Superior temporal gyrus (tissue), 1 donor: ENCODE measurements at regions not wholly inside any gene's neighbourhood (a gene's known extent, or its start where the extent isn't known, plus 50 kb on each side); places are given as distances from the start of the nearest gene placed in this dataset.
"Not testable (repeated sequence)": the region's sequence is repeated elsewhere in the genome, so short reads cannot be mapped to it uniquely, and the experiment has no call there.

Experiments used
- DNase-seq: peaks from one replicate; pipeline ENCODE4 v3.0.0-alpha.2; 2016; ENCODE audit errors: extremely low spot score

DNA sequence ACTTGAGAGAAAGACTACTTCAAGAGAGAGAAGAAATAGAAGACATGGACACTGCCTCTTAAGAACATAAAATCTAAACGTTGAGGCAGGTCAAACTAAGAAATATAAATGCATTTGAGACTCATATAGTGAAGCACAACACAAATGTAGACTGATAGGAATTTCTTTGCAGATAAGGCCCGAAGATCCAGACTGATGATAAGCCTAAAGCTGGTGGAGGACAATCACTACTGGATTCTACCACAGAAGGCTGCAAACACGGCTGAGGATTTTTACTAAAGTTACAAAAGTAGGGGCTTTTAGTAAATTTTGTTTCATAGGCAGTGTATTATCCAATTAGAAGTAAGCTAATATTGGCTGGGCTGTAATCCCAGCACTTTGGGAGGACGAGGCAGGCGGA lies 278.3 kb downstream of the RAP2B start:
- no peak for DNase-seq

DNA sequence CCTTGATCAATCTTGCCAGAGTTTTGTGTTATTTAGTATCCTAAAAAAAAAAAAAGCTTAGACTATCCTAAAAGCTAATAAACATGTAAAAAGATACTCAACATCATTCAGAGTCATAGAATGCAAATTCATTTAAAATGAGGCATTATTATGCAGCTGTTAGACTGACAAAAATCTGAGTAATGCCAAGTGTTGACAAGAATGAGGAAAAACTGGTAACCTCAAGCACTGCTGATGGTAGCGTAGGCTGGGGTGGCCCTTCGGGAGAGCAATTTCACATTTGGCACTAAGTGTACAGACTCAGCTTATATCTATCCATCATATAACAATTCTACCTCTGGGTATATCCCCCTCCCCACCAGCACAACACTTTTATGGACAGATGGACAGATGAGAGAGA lies 280.4 kb downstream of the RAP2B start:
- no peak for DNase-seq

DNA sequence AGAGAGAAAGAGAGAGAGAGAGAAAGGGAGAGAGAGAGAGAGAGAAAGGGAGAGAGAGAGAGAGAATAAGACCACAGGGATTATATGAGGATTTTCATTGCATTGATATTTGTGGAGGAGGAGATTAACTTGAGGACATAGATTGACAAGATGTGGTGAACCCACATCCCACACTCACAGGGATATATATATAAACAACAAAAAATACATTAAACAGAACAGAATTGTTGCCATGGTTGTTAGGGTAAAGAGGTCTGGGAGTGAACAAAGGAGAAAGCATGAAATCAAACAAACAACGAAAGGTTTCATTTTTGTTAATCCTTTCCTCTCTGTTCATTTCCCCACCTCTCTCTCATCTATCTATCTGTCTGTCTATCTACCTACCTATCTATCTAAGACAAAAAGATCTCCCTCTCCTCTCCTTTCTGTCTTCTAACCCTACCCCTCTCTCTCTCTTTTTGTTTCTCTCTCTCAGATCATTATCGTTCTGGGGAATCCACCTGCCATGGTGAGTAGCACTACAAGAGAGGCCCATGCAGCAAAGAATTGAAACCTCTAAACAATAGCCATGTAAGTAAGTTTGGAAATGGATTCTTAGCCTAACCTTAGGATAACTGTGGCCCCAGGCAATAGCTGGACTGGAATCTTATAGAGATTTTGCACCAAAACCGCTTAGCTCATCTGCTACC lies 280.9 kb downstream of the RAP2B start:
- DNase-seq: no peak

DNA sequence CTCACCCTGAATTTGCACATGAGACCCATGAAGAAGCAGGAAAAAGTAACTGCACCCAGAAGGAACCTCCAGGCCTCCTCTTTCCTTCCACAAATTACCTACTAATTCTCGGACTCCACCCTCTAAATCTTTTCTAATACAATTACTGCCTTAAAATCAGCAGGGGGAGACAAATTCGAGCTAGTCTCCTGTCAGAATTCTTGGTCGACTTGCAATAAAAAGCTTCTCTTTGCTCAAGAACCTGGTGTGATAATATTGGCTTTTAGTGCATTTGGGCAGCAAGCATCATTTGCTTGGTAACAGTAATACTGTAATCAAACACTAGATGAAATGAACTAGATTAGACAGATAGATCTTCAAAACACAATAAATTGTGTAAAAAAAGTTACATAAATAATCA lies 281.9 kb downstream of the RAP2B start:
- DNase-seq: no peak

DNA sequence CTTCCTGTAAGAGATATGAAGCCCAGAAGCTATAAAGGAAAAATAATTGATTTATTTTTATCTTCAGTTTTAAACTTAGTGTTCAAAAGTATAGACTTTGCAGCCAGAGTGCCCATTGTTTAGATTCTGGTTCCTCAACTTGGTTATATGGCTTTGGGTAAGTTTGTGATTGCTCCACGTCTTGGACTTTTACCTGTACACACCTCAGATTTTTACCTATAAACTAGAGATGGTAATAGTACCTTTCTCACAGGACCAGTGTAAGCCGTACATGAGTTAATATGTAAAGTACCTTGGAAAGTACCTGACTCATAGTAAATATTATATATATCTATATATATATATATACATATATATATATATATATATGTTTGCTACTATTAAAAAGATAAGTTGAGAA lies 283.8 kb downstream of the RAP2B start:
- no peak for DNase-seq

DNA sequence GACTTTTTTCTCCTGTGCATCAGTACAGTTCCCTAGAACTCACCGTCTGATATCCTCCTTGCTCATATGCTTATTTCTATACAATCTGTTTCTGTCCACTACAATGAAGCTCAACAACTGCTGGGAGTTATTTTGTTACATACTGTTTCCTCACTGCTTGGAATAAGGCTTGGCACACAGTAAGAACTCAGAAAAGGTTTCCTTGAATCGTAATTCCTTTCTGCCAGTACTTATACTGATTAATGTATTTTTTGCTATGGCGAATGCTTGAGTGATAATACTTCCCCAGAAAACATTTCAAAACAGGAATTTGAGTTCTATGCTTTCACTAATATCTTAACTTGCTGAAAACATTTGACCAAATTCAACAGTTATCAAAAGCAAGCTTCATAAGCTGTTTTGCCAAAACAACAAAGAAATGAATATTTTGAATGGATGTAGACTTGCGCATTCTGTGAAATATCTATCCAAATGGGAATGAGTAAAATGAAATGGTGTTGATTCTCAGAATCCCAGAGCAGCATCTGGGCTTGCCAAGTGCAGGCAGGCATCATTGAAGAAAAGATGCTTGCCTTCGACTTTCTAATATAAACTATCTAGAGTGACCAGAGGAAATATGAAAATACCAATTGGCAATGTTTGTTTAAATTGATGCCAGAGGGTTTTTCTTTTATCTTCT lies 286.3 kb downstream of the RAP2B start:
- no peak for DNase-seq

DNA sequence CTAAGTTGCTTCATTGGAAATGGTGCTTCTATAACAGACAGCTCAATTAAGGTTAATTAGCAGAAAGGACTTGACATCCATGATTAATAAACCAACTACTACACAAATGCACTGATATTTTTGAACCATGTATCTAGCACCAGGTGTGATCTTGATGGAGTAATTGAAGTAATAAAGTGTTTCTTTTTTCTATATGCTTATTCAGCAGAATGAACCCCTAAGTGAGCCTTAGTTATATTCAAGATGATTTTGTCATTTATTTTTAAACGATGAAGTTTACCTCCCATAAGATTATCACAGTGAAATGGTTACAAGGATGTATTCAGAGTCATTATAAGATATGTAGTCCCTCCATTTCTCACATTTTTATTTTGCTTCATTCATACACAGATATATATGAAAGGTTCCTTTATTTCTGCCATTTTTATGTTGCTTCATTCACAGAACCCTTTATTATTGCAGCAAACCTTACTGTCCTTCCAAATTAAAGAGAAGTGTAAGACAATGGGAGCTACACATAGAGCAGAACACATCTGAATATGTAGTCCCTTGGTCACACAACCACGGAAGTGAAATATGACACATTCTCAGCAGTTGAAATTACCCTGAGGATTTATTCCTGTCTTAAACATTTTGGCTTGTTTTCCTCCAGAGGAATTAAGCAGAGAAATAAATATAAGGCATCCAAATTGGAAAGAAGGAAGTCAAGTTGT lies 295.0 kb downstream of the RAP2B start:
- DNase-seq: no peak

DNA sequence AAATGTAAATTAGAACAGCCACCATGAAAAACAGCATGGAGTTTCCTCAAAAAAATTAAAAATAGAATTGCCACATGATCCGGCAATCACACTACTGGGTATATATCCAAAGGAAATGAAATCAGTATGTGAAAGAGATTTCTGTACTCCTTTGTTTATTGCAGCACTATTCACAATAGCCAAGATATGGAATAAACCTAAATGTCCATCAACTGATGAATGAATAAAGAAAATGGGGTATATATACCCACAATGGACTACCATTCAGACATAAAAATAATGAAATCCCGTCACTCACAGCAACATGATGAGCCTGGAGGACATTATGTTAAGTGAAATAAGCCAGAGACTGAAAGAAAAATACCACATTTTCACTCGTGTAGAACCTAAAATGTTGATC lies 296.9 kb downstream of the RAP2B start:
- DNase-seq: no peak

DNA sequence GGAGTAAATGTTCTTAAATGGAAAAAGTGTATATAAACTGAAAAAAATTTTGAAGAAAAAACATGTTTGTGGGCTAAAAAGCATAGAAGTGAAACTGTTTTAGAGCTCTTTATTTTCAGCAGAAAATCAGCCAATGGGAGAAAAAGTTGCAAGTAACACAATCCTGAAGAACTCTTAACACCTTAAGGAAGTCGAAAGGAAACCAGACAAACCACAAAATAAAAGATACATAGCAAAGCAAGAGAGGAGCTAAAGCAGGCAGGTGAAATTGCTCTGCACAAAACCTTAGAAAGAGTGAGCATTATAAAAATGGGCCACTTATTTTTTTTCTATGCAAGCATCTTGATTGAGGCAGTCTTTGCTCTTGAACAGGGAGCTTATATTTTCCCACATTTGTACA lies 300.5 kb downstream of the RAP2B start:
- DNase-seq: no peak

DNA sequence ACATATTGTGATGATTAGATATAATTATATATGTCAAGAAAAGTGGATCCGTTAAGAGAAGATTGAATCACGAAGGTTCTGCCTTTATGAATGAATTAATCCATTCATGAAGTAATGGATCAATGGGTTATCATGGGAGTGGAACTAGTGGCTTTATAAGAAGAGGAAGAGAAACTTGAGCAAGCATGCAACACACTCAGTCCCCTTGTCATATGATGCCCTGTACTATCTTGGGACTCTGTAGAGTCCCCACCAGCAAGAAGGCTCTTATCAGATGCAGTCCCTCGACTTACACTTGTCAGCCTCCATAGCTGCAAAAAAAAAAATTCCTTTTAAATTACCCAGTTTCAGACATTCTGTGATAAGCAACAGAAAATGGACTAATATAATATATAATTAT lies 301.9 kb downstream of the RAP2B start:
- DNase-seq: no peak

DNA sequence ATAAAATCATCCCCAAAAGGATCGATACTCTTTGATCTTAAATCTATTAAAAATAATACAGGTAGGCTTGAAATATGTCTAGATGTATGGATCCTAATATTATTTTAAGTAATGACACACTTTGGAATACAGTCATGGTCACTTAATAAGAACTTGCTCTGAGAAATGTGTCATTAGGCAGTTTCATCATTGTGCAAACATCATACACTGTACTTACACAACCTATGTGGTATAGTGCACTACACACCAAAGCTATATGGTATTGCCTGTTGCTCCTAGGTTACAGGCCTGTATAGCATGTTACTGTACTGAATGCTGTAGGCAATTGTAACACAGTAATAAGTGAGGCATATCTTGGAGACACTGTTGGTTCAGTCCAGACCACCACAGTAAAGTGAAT lies 307.1 kb downstream of the RAP2B start:
- no peak for DNase-seq

DNA sequence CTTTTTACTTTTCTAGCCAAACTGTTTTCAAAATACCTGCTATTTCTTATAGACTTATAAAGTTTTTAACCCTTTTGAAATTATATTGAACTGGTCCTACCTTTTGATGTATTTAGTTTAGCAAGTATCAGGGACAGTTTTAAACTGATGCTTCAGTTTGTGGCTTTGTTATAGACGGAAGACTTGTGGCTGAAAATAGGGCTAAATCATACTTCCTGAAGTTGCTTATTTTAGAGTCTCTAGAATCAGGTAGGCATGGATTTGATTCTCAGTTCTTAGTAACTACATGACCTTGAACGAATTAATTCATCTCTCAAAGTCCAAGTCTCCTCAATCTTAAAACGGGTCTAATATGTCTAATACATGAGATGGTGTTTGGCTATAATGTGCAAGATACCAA lies 322.8 kb downstream of the RAP2B start:
- no peak for DNase-seq

DNA sequence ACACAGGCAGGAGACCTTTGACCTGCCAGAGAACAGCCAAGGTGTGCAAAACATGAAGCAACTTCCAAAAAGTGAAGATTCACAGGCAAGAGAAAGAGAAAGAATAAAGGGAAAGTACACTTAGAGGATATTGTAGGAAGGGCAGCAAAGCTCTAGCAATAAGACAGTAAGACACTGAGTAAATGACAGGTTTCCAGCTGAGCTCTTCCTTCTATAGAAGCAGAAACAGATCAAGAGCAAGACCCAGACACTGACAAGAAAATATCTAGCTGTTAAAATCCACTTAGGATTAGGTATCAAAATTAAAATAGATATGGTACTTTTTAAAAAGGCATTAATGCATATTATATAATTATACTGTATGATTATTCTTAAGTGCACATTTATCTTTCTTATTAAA lies 333.4 kb downstream of the RAP2B start:
- DNase-seq: no peak

DNA sequence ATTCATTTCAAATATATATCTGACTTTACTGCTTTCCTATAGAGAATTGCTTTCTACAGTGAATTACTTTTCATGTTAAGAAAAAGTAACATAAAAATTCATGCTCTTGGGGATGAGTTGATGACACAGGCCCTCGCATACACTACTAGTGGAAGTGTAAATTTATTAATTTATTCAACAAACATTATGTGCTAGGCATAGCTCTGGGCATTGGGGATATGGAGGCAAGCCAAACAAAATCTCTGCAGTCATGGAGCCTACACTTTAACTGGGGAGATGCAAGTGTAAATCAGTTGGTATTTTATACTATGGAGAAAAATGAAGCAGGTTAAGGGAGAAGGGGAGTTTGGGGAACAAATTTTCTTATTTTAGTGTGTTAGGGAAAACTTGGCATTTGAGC lies 340.7 kb downstream of the RAP2B start:
- DNase-seq: peak; percentile 8

DNA sequence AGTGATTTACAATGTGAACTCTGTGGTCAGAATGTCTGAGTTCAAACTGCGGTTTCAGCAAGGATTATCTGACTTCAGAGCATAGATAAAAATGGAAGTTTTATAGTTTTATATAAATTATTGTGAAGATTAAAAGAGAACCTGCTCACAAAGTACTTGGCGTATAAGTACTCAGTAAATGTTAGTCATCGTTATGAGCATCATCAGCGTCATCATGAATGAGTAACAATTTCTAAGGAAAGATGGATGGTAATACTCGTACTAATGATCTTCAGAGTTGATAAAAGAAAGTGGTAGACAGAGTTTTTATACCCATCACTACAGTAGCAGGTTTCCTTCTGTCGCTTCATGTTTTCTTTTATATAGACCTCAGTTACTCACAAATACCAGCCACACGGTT lies 341.8 kb downstream of the RAP2B start:
- DNase-seq: no peak

DNA sequence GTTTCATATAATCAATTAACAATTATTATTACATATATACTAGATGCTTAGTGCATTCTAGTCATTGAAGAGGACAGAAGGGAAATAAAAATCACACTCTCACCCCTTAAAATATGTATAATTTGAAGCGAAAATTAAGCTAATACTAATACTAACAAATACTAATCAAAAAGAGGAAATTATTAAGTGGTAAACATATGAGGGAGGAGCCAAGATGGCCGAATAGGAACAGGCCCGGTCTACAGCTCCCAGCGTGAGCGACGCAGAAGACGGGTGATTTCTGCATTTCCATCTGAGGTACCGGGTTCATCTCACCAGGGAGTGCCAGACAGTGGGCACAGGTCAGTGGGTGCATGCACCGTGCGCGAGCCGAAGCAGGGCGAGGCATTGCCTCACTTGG lies 344.2 kb downstream of the RAP2B start:
- DNase-seq: not testable (repeated sequence)

DNA sequence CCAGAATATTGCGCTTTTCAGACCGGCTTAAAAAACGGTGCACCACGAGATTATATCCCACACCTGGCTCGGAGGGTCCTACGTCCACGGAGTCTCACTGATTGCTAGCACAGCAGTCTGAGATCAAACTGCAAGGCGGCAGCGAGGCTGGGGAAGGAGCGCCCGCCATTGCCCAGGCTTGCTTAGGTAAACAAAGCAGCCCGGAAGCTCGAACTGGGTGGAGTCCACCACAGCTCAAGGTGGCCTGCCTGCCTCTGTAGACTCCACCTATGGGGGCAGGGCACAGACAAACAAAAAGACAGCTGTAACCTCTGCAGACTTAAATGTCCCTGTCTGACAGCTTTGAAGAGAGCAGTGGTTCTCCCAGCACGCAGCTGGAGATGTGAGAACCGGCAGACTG lies 344.7 kb downstream of the RAP2B start:
- DNase-seq: not testable (repeated sequence)

DNA sequence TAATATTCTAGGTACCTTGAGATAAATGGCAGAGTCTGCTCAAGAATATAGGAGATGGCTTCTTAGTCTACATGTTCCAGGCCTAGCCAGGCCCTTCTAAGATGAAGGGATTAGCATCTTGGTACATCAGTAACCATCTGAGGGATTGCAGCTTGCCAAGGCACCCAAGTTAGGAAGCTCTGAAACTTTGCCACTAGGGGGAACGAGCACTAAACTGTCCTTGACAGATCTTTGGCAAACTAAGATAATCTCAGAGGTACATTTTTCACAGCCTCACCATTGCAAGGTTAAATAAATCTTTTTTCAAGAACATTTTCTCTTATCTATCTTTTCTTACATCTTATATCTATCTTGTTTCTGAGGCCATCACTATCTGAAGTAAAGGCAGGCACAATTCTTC lies 351.2 kb downstream of the RAP2B start:
- no peak for DNase-seq

DNA sequence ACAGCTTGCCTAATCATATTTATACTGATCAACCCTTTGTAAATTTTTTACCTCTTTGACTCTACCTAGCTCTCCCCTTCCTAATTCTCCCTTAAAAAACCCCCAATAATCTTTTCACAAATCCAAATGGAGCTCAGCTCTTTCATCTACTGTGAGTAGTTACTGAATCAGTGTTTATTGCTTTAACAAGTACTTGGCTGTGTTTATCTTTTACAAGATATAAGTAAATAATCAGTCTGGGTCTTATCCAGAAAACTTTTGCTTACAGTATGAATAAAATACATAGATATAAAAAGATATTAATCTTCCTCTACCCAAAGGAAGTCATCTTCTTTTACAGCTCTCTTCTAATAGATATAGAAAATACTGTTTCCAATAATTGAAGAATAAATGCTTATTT lies 366.4 kb downstream of the RAP2B start:
- no peak for DNase-seq

DNA sequence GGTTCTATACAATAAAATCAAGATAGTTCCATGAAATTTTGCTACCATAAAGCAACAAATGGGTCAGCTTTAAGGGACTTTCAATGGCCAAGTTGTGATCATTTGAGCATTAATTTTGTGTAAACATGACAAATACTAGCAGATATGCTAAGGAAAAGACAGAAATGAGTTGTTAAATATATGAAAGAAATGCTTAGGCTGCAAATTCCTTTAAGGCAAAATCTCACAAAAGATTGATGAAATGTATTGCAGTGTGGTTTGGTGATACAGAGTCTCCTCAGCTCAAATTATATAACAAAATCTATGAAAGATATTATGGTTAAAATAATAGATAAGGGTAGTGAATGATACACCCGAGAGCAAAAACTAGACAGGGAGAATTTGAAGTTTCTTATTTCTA lies 377.2 kb downstream of the RAP2B start:
- no peak for DNase-seq

DNA sequence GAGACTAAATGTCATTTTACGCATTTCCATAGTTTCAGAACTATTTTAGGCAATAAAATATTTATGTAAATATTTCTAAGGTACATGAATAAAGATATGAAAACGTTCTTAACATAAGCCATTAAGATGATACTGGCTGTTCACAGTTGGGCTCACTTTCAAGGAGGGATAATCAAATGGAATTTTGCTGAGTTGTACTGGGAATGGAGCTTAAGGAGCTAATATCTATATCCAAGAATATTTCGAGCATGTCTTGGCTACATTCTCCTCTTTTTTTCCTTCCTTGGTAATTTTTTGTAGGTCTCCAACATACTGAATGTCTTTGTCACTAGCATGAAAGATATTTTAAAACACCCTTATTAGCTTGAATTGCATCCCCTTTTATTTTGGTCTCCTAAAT lies 383.4 kb downstream of the RAP2B start:
- no peak for DNase-seq

DNA sequence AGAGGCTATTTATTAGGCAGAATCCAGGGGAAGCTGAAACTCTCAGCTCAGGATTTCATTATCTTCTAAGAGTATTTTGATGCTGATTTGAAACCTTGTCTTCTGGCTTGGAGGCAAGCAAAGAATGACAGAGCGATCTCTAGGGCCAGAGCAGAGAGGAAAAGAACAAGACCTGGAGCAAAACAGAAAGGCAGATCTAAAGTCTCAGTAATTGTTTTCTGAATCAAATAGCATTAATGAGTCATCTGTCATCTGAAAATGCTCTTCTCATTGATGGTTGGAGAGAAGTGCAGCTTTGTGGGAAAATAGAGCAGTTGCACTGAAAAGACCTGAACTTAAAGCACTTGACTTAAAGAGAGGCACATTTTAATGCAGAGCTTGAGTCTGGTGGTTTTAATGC lies 385.9 kb downstream of the RAP2B start:
- DNase-seq: no peak

DNA sequence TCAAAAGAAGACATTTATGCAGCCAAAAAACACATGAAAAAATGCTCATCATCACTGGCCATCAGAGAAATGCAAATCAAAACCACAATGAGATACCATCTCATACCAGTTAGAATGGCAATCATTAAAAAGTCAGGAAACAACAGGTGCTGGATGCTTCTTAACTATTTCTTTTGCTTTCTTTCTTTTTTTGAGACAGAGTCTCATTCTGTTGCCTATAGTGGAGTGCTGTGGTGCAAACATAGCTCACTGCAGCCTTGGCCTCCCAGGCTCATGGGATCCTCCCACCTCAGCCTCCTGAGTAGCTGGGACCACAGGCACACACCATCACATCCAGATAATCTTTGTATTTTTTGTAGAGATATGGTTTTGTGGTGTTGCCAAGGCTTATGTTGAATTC lies 387.7 kb downstream of the RAP2B start:
- DNase-seq: not testable (repeated sequence)
